ENCODE measurements at regions not wholly inside any gene's neighbourhood (a gene's known extent, or its start where the extent isn't known, plus 50 kb on each side); places are given as distances from the start of the nearest gene placed in this dataset.
"Not testable (repeated sequence)": the region's sequence is repeated elsewhere in the genome, so short reads cannot be mapped to it uniquely, and the experiment has no call there.

DNA sequence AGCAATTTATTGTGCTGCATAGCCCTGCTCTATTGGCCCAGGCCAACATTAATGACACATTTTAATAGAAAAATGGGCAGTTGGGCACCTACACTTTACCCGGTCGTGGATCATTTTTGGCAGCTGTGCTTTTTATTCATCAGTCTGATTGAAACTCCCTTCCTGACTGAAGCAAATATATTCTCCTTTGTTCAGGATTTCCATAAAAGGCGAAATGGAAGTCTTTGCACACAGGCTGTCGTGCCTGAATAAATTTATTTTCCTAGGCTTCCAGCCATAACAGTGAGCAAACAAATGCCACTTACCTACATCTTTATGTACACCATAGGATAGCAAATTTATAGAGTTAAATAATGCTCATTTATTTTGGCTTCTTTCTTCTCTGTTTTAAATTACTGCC lies 480.7 kb upstream of the DCN start:
- H3K9me3 ChIP-seq (ENCODE audit: control insufficient read depth, low read depth, low read length): no peaks in the 10 kb centered on the region
- H3K27me3 ChIP-seq (ENCODE audit: control insufficient read depth, insufficient read depth, low read length): no peaks in the 10 kb centered on the region
- no peak overlapping the region for H3K27ac ChIP-seq (ENCODE audit: low read length)
- no peaks in the 10 kb centered on the region for H3K36me3 ChIP-seq (ENCODE audit: control insufficient read depth, low read depth, low read length)
- no peak overlapping the region for H3K4me3 ChIP-seq (ENCODE audit: low read length)
- no peaks in the 10 kb centered on the region for H3K4me1 ChIP-seq (ENCODE audit: control insufficient read depth, low read depth, low read length)
- H3K9ac ChIP-seq (ENCODE audit: low read length): no peak overlapping the region

DNA sequence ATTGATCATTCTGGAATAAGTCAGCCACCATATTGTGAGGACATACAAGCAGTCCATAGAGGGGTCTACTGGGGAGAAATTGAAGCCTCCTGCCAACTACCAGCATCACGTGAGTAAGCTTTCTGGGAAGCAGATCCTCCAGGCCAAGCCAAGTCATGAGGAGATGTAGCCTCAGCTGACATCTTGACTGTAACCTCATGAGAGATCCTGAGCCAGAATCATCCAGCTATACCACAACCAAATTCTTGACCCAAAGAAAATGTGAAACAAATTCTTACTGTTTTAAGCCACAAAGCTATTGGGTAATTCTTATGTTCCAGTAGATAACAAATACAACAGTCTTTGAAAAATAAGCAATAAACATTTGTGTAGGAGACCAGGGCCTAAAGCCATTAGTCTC lies 479.4 kb upstream of the DCN start:
- no peaks in the 10 kb centered on the region for H3K9me3 ChIP-seq (ENCODE audit: control insufficient read depth, low read depth, low read length)
- no peak overlapping the region for H3K27ac ChIP-seq (ENCODE audit: low read length)
- H3K9ac ChIP-seq (ENCODE audit: low read length): no peak overlapping the region
- H3K36me3 ChIP-seq (ENCODE audit: control insufficient read depth, low read depth, low read length): no peaks in the 10 kb centered on the region
- no peak overlapping the region for H3K4me3 ChIP-seq (ENCODE audit: low read length)
- no peaks in the 10 kb centered on the region for H3K27me3 ChIP-seq (ENCODE audit: control insufficient read depth, insufficient read depth, low read length)
- H3K4me1 ChIP-seq (ENCODE audit: control insufficient read depth, low read depth, low read length): no peaks in the 10 kb centered on the region

DNA sequence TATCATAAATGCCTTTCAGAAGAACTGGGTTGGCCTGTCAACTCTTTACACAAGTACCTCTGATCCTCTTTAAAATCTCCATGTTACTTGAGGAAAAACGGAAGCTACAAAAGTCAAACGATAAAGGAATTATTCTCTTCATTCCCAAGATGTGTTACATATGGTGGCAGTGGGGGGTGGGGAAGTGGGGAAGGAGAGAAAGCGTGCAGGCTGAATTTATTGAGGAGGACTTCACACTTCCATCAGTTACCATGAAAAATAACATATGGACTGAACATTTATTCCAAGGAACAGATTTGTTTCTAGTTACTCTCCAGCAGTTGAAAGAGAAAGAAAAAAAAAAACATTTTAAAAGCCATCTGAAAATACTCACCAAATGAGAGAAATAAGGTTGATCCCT lies 474.4 kb upstream of the DCN start:
- Histone ChIP-seq H3K4me3 (ENCODE audit: low read length) (no peak overlapping the region), H3K27ac (ENCODE audit: low read length) (no peak overlapping the region), H3K4me1 (ENCODE audit: control insufficient read depth, low read depth, low read length) (no peaks in the 10 kb centered on the region), H3K9me3 (ENCODE audit: control insufficient read depth, low read depth, low read length) (no peaks in the 10 kb centered on the region), H3K27me3 (ENCODE audit: control insufficient read depth, insufficient read depth, low read length) (no peaks in the 10 kb centered on the region), H3K36me3 (ENCODE audit: control insufficient read depth, low read depth, low read length) (no peaks in the 10 kb centered on the region), H3K9ac (ENCODE audit: low read length) (no peak overlapping the region)

GRCh38 chr12:91655966-91656365 lies 473.3 kb upstream of the DCN start:
- no peaks in the 10 kb centered on the region for H3K4me1 ChIP-seq (ENCODE audit: control insufficient read depth, low read depth, low read length)
- no peaks in the 10 kb centered on the region for H3K9me3 ChIP-seq (ENCODE audit: control insufficient read depth, low read depth, low read length)
- no peak overlapping the region for H3K9ac ChIP-seq (ENCODE audit: low read length)
- H3K4me3 ChIP-seq (ENCODE audit: low read length): no peak overlapping the region
- no peaks in the 10 kb centered on the region for H3K36me3 ChIP-seq (ENCODE audit: control insufficient read depth, low read depth, low read length)
- H3K27ac ChIP-seq (ENCODE audit: low read length): no peak overlapping the region
- H3K27me3 ChIP-seq (ENCODE audit: control insufficient read depth, insufficient read depth, low read length): no peaks in the 10 kb centered on the region

- H3K9me3 ChIP-seq (ENCODE audit: control insufficient read depth, low read depth, low read length): no peaks in the 10 kb centered on the region
- no peaks in the 10 kb centered on the region for H3K27me3 ChIP-seq (ENCODE audit: control insufficient read depth, insufficient read depth, low read length)
- H3K9ac ChIP-seq (ENCODE audit: low read length): no peak overlapping the region
- H3K4me1 ChIP-seq (ENCODE audit: control insufficient read depth, low read depth, low read length): no peaks in the 10 kb centered on the region
- H3K4me3 ChIP-seq (ENCODE audit: low read length): no peak overlapping the region
- no peaks in the 10 kb centered on the region for H3K36me3 ChIP-seq (ENCODE audit: control insufficient read depth, low read depth, low read length)
- no peak overlapping the region for H3K27ac ChIP-seq (ENCODE audit: low read length)
These were observed 471.5 kb upstream of the DCN start for GRCh38 chr12:91654087-91654486.

DNA sequence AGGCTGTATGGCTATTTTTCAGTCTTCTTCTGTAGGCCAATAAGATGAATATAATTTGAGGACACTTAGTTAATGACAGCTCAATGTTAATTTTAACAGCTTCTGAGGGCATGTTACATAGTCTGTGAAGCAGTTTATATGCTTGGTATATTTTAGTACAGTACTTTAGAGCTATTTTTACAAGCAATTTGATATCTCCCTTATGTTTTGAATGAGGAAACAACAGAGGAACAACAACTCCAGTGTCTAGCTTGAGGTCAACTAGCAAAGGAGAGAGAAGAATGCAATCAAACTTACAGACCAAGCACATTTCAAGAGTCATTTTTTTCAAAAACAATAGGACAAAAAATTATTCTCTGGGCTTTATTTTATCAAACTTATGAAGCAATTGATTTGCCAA lies 469.1 kb upstream of the DCN start:
- Histone ChIP-seq H3K4me3 (ENCODE audit: low read length) (no peak overlapping the region), H3K9ac (ENCODE audit: low read length) (no peak overlapping the region), H3K27me3 (ENCODE audit: control insufficient read depth, insufficient read depth, low read length) (no peaks in the 10 kb centered on the region), H3K9me3 (ENCODE audit: control insufficient read depth, low read depth, low read length) (no peaks in the 10 kb centered on the region), H3K4me1 (ENCODE audit: control insufficient read depth, low read depth, low read length) (no peaks in the 10 kb centered on the region), H3K36me3 (ENCODE audit: control insufficient read depth, low read depth, low read length) (no peaks in the 10 kb centered on the region), H3K27ac (ENCODE audit: low read length) (no peak overlapping the region)

DNA sequence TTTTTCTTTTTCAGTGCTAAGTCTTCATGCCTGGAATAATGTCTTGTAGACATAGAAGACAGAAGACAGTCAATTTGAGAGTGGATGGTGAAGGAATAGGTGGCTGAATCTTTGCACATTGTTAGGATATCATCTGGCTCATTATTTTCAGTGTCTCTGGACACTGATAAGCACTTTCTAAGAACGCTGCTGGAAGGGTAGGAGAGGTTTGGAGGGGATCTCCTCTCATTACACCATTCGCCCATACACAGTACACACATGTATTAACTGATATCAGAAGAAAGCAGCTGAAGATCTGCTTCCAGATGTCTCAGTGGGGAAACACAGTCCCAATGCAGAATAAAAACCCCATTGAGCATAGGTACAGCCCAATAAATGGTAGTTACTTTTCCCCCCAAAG lies 461.1 kb upstream of the DCN start:
- H3K4me1 ChIP-seq (ENCODE audit: control insufficient read depth, low read depth, low read length): no peaks in the 10 kb centered on the region
- H3K36me3 ChIP-seq (ENCODE audit: control insufficient read depth, low read depth, low read length): no peaks in the 10 kb centered on the region
- no peak overlapping the region for H3K4me3 ChIP-seq (ENCODE audit: low read length)
- H3K27ac ChIP-seq (ENCODE audit: low read length): no peak overlapping the region
- H3K9ac ChIP-seq (ENCODE audit: low read length): no peak overlapping the region
- H3K27me3 ChIP-seq (ENCODE audit: control insufficient read depth, insufficient read depth, low read length): no peaks in the 10 kb centered on the region
- no peaks in the 10 kb centered on the region for H3K9me3 ChIP-seq (ENCODE audit: control insufficient read depth, low read depth, low read length)

DNA sequence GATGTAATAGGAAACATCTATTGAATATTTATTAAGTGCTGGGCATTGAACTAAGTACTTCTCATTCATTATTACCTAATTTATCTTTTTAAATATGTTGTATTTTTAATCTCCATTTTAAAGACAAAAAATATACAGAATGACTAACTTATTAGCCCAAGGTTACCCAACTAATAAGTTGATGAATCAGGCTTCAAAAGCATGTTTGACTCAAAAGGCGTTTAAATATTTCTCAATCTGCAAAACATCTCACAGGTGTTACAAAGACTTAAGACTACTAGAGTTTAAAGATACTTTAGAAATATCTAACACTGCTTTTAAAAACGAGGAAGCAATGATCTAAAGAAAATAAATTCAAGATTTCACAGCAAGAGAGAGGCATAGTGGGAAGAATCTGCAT lies 457.4 kb upstream of the DCN start:
- H3K4me1 ChIP-seq (ENCODE audit: control insufficient read depth, low read depth, low read length): no peaks in the 10 kb centered on the region
- no peak overlapping the region for H3K9ac ChIP-seq (ENCODE audit: low read length)
- H3K9me3 ChIP-seq (ENCODE audit: control insufficient read depth, low read depth, low read length): no peaks in the 10 kb centered on the region
- no peak overlapping the region for H3K4me3 ChIP-seq (ENCODE audit: low read length)
- H3K27me3 ChIP-seq (ENCODE audit: control insufficient read depth, insufficient read depth, low read length): no peaks in the 10 kb centered on the region
- H3K27ac ChIP-seq (ENCODE audit: low read length): no peak overlapping the region
- no peaks in the 10 kb centered on the region for H3K36me3 ChIP-seq (ENCODE audit: control insufficient read depth, low read depth, low read length)

DNA sequence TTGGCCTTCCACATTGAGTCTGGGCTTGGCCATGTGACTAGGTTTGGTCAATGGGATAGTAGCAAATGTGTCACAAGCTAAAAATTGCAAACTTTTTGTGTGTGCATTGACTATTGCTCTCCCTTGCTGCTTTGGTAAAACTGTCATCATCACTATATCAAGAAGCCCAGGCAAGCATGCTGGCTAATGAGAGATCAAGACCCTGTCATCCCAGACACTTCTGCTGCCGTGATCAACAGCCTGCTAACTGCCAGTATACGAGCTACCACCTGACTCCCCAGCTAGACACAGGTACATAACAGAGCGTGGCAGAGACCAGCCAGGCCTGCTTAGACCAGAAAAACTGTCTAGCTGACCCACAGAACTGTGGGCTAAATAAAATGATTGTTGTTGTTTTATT lies 456.7 kb upstream of the DCN start:
- no peaks in the 10 kb centered on the region for H3K4me1 ChIP-seq (ENCODE audit: control insufficient read depth, low read depth, low read length)
- H3K36me3 ChIP-seq (ENCODE audit: control insufficient read depth, low read depth, low read length): no peaks in the 10 kb centered on the region
- H3K4me3 ChIP-seq (ENCODE audit: low read length): no peak overlapping the region
- no peaks in the 10 kb centered on the region for H3K9me3 ChIP-seq (ENCODE audit: control insufficient read depth, low read depth, low read length)
- no peak overlapping the region for H3K27ac ChIP-seq (ENCODE audit: low read length)
- H3K9ac ChIP-seq (ENCODE audit: low read length): no peak overlapping the region
- no peaks in the 10 kb centered on the region for H3K27me3 ChIP-seq (ENCODE audit: control insufficient read depth, insufficient read depth, low read length)

DNA sequence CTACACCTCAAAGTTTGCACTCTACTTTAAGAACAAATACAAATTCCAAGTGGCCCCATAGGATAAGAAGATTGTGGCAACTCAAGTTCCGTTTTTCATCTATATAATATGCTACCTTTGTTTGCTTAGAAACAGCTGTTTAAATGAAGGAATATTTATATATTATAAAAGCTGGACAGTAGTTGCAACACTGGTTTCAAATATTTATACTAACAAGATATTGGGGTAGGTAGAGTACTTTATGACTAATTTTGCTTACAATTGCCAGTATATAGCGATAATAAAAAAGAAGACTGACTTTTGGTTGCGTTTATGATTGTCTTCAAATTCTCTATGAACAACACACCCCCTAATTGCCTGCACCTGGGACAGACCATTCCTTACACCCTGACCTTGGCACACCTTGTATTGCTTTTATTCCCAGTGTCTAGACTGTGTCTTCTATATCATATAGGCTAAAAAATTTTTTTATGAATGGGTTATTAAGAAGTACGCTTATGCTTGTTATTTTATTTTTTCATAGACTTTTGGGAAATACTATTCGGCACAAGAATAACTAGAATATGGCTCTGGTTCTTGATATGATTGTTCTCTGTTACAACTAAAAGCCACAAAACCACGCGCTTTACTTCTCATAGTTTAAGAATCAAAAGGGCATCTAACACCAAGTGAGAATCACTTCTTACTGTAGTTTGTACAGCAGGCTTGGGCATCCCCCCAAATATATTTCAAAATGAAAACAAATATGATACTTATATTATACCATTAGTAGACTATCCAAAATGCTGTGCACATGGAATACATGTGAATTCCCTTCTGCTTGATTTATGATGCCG lies 455.4 kb upstream of the DCN start:
- Histone ChIP-seq H3K4me1 (ENCODE audit: control insufficient read depth, low read depth, low read length) (no peaks in the 10 kb centered on the region), H3K9ac (ENCODE audit: low read length) (no peak overlapping the region), H3K9me3 (ENCODE audit: control insufficient read depth, low read depth, low read length) (no peaks in the 10 kb centered on the region), H3K27ac (ENCODE audit: low read length) (no peak overlapping the region), H3K27me3 (ENCODE audit: control insufficient read depth, insufficient read depth, low read length) (no peaks in the 10 kb centered on the region), H3K36me3 (ENCODE audit: control insufficient read depth, low read depth, low read length) (no peaks in the 10 kb centered on the region), H3K4me3 (ENCODE audit: low read length) (no peak overlapping the region)

GRCh38 chr12:91636721-91637120 lies 454.1 kb upstream of the DCN start:
- Histone ChIP-seq H3K9ac (ENCODE audit: low read length) (no peak overlapping the region), H3K4me1 (ENCODE audit: control insufficient read depth, low read depth, low read length) (no peaks in the 10 kb centered on the region), H3K4me3 (ENCODE audit: low read length) (no peak overlapping the region), H3K36me3 (ENCODE audit: control insufficient read depth, low read depth, low read length) (no peaks in the 10 kb centered on the region), H3K9me3 (ENCODE audit: control insufficient read depth, low read depth, low read length) (no peaks in the 10 kb centered on the region), H3K27me3 (ENCODE audit: control insufficient read depth, insufficient read depth, low read length) (no peaks in the 10 kb centered on the region), H3K27ac (ENCODE audit: low read length) (no peak overlapping the region)

DNA sequence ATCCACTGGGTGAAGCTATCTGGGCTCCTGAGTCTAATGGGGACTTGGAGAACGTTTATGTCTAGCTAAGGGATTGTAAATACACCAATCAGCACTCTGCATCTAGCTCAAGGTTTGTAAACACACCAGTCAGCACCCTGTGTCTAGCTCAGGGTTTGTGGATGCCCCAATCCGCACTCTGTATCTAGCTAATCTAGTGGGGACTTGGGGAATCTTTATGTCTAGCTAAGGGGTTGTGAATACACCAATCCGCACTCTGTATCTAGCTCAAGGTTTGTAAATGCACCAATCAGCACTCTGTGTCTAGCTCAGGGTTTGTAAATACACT lies 451.7 kb upstream of the DCN start:
- not testable (repeated sequence) for H3K4me1 ChIP-seq (ENCODE audit: control insufficient read depth, low read depth, low read length); H3K27ac ChIP-seq (ENCODE audit: low read length); H3K9me3 ChIP-seq (ENCODE audit: control insufficient read depth, low read depth, low read length); H3K27me3 ChIP-seq (ENCODE audit: control insufficient read depth, insufficient read depth, low read length); H3K4me3 ChIP-seq (ENCODE audit: low read length); H3K9ac ChIP-seq (ENCODE audit: low read length); H3K36me3 ChIP-seq (ENCODE audit: control insufficient read depth, low read depth, low read length)
